ENCODE measurements at regions not wholly inside any gene's neighbourhood (a gene's known extent, or its start where the extent isn't known, plus 50 kb on each side); places are given as distances from the start of the nearest gene placed in this dataset.

DNA sequence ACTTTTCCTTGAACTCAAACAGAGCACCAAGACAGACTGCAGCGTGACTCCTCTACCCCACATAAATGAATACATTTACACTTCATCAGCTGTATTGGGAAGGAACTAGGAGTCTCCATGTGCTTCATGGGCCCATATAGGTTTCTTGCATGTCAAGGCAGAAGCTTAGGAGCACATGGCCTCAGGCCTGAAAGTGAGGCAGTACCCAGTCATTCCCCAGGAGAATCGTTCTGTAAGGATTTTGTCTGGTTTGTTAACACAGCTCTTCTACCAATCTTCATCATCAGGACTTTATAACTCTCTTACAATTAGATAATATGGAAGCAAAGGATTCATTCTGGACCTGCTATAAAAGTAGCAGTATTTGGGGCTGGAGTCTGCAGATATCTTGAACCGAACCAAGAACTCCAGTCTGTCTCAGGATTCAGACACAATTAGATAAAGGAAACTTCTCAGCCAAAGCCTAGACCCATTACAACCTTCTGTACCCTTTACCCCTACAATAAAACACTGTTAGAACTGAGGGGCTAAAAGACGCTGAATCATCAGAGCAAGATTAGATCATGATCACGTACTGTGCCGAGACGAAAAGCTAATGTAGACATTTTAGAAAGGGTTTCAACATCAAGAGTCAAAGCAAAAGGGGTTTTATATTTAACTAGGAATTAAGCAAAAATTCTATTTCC is 385.5 kb upstream of the SLC30A5 start (continued):
- TF ChIP-seq, protein P1, sequence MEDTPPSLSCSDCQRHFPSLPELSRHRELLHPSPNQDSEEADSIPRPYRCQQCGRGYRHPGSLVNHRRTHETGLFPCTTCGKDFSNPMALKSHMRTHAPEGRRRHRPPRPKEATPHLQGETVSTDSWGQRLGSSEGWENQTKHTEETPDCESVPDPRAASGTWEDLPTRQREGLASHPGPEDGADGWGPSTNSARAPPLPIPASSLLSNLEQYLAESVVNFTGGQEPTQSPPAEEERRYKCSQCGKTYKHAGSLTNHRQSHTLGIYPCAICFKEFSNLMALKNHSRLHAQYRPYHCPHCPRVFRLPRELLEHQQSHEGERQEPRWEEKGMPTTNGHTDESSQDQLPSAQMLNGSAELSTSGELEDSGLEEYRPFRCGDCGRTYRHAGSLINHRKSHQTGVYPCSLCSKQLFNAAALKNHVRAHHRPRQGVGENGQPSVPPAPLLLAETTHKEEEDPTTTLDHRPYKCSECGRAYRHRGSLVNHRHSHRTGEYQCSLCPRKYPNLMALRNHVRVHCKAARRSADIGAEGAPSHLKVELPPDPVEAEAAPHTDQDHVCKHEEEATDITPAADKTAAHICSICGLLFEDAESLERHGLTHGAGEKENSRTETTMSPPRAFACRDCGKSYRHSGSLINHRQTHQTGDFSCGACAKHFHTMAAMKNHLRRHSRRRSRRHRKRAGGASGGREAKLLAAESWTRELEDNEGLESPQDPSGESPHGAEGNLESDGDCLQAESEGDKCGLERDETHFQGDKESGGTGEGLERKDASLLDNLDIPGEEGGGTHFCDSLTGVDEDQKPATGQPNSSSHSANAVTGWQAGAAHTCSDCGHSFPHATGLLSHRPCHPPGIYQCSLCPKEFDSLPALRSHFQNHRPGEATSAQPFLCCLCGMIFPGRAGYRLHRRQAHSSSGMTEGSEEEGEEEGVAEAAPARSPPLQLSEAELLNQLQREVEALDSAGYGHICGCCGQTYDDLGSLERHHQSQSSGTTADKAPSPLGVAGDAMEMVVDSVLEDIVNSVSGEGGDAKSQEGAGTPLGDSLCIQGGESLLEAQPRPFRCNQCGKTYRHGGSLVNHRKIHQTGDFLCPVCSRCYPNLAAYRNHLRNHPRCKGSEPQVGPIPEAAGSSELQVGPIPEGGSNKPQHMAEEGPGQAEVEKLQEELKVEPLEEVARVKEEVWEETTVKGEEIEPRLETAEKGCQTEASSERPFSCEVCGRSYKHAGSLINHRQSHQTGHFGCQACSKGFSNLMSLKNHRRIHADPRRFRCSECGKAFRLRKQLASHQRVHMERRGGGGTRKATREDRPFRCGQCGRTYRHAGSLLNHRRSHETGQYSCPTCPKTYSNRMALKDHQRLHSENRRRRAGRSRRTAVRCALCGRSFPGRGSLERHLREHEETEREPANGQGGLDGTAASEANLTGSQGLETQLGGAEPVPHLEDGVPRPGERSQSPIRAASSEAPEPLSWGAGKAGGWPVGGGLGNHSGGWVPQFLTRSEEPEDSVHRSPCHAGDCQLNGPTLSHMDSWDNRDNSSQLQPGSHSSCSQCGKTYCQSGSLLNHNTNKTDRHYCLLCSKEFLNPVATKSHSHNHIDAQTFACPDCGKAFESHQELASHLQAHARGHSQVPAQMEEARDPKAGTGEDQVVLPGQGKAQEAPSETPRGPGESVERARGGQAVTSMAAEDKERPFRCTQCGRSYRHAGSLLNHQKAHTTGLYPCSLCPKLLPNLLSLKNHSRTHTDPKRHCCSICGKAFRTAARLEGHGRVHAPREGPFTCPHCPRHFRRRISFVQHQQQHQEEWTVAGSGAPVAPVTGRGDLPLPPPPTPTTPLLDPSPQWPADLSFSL (CRISPR knock-in tag; IDR thresholded peaks at IDR 0.05), result no peak
- no peak for TF ChIP-seq ISL2 (CRISPR knock-in tag; IDR thresholded peaks at IDR 0.05)
- no peak for TF ChIP-seq ZNF205 (CRISPR knock-in tag; IDR thresholded peaks at IDR 0.05)
- no peak for TF ChIP-seq TRIM24 (CRISPR knock-in tag; IDR thresholded peaks at IDR 0.05)

DNA sequence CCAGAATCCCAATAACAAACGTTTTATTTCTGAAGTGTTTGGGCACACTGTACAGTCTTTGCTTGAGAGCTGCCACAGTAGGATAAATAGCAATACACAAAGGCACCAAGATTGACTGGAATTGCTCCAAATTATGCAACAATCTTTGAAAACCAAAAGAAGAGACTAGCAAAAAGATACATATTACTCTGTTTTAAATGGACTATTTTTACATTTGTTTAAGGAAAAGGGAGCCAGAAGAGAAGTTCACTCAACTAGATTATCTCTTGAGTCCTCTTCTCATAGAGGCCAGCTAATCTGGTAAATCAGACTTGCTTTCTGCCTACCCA is 385.0 kb upstream of the SLC30A5 start:
- no TSS peak for BruUV-seq (replicated peaks)
- no peak overlapping the region for H3K27ac ChIP-seq (ENCODE audit: extremely low read length, insufficient read depth, low read length)
- H2AFZ ChIP-seq (ENCODE audit: low read length), result no peak overlapping the region
- H4K20me1 ChIP-seq (ENCODE audit: insufficient read depth, low read length), result no peaks in the 10 kb centered on the region
- no peaks in the 10 kb centered on the region for H3K4me1 ChIP-seq (ENCODE audit: insufficient read depth, low read length)
- H3K79me2 ChIP-seq (ENCODE audit: insufficient read depth, low read length), result no peaks in the 10 kb centered on the region
- no peaks in the 10 kb centered on the region for H3K36me3 ChIP-seq (replicated peaks in 1 of 2; ENCODE audit: control insufficient read depth in 1 of 2, insufficient read depth in 2 of 2, low read length in 2 of 2)
- no peak overlapping the region for H3K4me2 ChIP-seq (ENCODE audit: low read depth, low read length)
- intact Hi-C loops (cut with micrococcal nuclease; ENCODE audit: unreplicated experiment) (no loop called here), in situ Hi-C loops (cut with HindIII; ENCODE audit: extremely low pct_ligation_motif_present, low pct_unique_long_range_greater_than_20kb) (no loop called here)
- POLR2A ChIA-PET, result no interaction called here
- H3K4me3 ChIP-seq (replicated peaks in 1 of 3; ENCODE audit: insufficient read depth in 1 of 3, low read depth in 2 of 3, low read length in 3 of 3), result no peak overlapping the region
- H3K27me3 ChIP-seq (ENCODE audit: control insufficient read depth in 1 of 2, insufficient read depth in 2 of 2, low read length in 2 of 2), result no peaks in the 10 kb centered on the region
- 0% methylated on average over 1 of the region's 1 CpG for WGBS (ENCODE audit: low lambda C conversion rate)
- FAIRE-seq (no peak), ATAC-seq (no peak), DNase-seq (ENCODE audit: low spot score) (no peak)
- no peak overlapping the region for H3K9ac ChIP-seq (ENCODE audit: insufficient read depth, low read depth, low read length)
- CTCF ChIA-PET (ENCODE audit: low intra/inter-chr PET ratio, low total read pairs), result no interaction called here
- H3K9me3 ChIP-seq (ENCODE audit: low read length), result no peaks in the 10 kb centered on the region
- no peak for TF ChIP-seq TCF7 (IDR thresholded peaks at IDR 0.05; ENCODE audit: low read depth)
- no peak for TF ChIP-seq KLF9 (CRISPR knock-in tag; IDR thresholded peaks at IDR 0.05; ENCODE audit: low read depth)
- TF ChIP-seq PHF8 (CRISPR knock-in tag; IDR thresholded peaks at IDR 0.05), result no peak
- TF ChIP-seq, protein P2, sequence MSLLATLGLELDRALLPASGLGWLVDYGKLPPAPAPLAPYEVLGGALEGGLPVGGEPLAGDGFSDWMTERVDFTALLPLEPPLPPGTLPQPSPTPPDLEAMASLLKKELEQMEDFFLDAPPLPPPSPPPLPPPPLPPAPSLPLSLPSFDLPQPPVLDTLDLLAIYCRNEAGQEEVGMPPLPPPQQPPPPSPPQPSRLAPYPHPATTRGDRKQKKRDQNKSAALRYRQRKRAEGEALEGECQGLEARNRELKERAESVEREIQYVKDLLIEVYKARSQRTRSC (CRISPR knock-in tag; IDR thresholded peaks at IDR 0.05; ENCODE audit: low read depth), result no peak
- TF ChIP-seq, protein P3, sequence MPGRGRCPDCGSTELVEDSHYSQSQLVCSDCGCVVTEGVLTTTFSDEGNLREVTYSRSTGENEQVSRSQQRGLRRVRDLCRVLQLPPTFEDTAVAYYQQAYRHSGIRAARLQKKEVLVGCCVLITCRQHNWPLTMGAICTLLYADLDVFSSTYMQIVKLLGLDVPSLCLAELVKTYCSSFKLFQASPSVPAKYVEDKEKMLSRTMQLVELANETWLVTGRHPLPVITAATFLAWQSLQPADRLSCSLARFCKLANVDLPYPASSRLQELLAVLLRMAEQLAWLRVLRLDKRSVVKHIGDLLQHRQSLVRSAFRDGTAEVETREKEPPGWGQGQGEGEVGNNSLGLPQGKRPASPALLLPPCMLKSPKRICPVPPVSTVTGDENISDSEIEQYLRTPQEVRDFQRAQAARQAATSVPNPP (CRISPR knock-in tag; IDR thresholded peaks at IDR 0.05), result no peak
- TF ChIP-seq KLF13 (CRISPR knock-in tag; IDR thresholded peaks at IDR 0.05), result no peak
- TF ChIP-seq, protein P4, sequence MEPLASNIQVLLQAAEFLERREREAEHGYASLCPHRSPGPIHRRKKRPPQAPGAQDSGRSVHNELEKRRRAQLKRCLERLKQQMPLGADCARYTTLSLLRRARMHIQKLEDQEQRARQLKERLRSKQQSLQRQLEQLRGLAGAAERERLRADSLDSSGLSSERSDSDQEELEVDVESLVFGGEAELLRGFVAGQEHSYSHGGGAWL (CRISPR knock-in tag; IDR thresholded peaks at IDR 0.05), result no peak
- no peak for TF ChIP-seq ZNF350 (CRISPR knock-in tag; IDR thresholded peaks at IDR 0.05; ENCODE audit: borderline replicate concordance, low read depth)
- no peak for TF ChIP-seq TSC22D2 (CRISPR knock-in tag; IDR thresholded peaks at IDR 0.05; ENCODE audit: borderline replicate concordance)
- TF ChIP-seq, protein P5, sequence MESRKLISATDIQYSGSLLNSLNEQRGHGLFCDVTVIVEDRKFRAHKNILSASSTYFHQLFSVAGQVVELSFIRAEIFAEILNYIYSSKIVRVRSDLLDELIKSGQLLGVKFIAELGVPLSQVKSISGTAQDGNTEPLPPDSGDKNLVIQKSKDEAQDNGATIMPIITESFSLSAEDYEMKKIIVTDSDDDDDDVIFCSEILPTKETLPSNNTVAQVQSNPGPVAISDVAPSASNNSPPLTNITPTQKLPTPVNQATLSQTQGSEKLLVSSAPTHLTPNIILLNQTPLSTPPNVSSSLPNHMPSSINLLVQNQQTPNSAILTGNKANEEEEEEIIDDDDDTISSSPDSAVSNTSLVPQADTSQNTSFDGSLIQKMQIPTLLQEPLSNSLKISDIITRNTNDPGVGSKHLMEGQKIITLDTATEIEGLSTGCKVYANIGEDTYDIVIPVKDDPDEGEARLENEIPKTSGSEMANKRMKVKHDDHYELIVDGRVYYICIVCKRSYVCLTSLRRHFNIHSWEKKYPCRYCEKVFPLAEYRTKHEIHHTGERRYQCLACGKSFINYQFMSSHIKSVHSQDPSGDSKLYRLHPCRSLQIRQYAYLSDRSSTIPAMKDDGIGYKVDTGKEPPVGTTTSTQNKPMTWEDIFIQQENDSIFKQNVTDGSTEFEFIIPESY (CRISPR knock-in tag; IDR thresholded peaks at IDR 0.05), result no peak

Measured in HepG2 (cell line).